Stimulated activated CD4-positive, alpha-beta T cell treated with anti-CD3 and anti-CD28 coated beads, Interleukin-15, amount 100 ng/mL, for 24 hours (primary cell): ENCODE measurements at regions not wholly inside any gene's neighbourhood (a gene's known extent, or its start where the extent isn't known, plus 50 kb on each side); places are given as distances from the start of the nearest gene placed in this dataset.
"Not testable (repeated sequence)": the region's sequence is repeated elsewhere in the genome, so short reads cannot be mapped to it uniquely, and the experiment has no call there.

ENCODE experiments used
- DNase-seq: peaks from one replicate; pipeline ENCODE4 v3.0.0-alpha.2; 2020

DNA sequence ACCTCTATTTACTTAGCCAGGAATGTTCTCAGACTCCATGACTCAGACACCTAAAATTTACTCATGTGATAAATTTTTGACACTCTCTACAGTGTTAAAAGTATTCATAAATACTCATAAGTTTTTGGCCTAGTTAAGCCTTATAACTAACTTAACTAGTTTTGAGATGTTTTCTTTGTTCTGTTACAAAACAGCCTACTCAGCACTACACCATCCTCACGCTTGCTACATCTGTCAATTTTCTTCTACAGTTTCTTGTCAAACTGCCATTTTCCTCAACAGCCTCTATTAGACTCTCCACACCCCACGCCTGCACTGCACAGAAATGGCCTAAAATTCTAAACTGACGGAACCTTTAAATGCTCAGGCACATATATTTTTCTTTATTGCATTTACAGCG, 195.5 kb downstream of the ANXA1 start:
- DNase-seq, result no peak

GRCh38 chr9:73347720-73348119, 196.1 kb downstream of the ANXA1 start:
- DNase-seq, result no peak

DNA sequence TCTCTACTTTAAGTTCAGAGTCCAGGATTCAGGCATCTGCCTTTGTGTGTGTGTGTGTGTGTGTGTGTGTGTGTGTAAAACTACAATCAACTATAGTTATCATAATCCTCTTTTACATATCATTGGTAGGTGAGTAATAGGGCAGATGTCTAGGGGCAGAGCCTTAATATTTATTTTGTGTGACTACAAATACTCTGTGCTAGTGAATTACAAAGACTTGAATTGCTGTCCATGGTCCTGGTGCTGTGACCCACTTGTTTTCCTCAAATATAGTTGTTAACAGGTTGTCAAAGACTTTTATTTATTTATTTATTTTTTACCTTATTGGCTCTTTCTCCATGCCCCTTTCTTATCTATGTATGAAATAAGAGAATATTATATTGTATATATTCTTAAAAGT, 196.8 kb downstream of the ANXA1 start:
- DNase-seq, result no peak

DNA sequence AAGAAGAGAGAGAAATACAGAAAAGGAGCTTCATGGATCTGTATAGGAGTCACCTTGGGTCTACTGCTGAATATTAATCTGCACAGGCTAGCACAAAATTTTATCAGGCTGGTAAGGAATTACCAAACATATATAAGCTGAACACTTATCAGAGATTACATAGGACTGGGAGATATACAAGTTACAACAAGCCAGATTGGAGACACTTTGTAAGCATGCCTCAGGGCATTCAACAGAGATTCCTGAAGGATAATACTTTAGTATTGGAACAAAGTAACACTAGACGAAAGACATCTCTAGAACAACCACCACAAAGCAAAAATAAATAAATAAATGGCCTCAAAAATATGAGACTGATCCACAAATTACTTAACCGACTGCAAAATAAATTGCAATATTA, 197.8 kb downstream of the ANXA1 start:
- DNase-seq, result no peak

GRCh38 chr9:73357607-73358006, 205.9 kb downstream of the ANXA1 start:
- no peak for DNase-seq

DNA sequence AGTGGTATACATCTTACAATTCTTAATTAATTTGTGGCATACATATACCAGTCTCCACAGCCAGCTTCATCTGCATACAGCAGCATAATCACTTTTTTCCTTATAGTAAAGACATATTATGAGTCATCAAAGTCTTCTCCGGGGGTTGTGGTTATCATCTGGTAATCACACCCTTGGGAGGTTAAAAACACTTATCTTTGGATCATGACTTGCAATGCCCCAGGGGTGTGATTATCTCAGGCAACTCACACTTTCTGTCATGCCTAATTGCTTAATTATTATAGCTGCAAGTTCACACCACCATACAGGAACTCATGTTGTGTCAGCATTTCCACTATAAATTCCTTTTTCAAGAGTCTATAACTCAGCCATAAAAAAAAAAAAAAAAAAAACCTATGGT, 218.4 kb downstream of the ANXA1 start:
- DNase-seq, result no peak

GRCh38 chr9:73371801-73372200, 220.1 kb downstream of the ANXA1 start:
- no peak for DNase-seq

GRCh38 chr9:73380411-73380810, 228.7 kb downstream of the ANXA1 start:
- no peak for DNase-seq

DNA sequence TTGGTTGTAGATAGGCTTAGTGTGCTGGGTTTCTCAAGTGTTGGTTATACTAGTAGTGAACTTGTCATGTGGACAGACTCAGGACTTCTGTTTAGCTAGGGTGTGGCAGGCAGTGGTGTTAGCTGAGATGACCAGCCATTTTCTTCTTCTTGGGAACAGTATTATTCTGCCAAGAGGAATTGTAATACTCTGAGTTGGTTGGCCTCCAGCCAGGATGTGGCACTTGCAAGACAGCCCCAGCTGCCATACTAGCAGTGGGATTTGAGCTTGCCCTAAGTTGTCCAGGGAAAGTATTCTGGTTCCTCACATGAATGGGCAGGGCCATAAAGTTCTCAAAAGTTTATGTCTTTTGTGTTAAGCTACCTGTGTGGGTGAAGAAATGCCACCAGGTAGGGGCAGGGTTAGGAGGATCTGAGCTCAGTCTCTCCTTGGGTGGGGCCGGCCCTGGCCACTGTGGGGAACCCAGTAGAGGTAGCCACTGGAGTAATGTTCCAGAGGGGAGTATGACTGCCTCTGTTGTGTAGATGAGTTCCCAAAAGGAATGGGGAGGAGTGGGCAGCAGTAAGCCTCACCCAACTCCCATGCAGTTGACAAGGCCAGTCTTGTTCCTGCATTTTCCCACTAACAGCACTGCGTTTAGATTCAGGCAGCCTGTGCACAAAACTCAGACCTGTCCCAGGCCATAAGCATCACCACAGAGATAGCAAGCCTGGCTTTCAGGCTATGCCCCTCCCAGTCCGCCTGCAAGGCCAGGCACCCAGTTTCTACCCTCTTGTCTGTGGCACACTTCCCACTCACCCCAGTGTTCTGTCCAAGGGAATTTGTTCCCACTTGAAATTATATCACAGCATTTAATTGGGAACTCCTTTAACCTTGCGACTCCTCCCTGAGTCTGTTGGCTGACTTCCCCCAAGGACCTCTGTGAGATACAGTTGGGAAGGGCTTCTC, 250.7 kb downstream of the ANXA1 start:
- DNase-seq, result no peak

GRCh38 chr9:73411494-73411893, 259.8 kb downstream of the ANXA1 start:
- DNase-seq, result no peak

DNA sequence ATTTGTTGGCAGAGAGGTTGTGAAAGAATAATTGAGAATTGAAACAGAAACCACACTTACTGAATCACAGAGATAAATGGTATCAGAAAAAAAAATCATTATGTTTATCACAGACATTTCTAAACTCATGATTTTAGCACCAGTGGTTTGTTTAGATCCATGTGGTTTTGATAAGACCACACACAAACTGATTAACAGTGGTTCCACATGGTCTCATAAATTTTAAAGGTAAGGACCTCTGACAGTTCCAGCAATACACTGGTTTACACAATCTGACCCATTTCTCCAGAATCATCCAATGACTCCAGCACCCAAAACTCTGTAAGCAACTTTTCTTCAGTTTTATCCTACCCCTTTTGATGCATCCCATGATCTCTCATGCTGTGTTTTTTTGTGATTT, 261.2 kb downstream of the ANXA1 start:
- no peak for DNase-seq

GRCh38 chr9:73423891-73424290, 272.2 kb downstream of the ANXA1 start:
- DNase-seq, result no peak

- no peak for DNase-seq
Observed at GRCh38 chr9:73426269-73426668, 274.6 kb downstream of the ANXA1 start.

- DNase-seq, result no peak
Observed at GRCh38 chr9:73434826-73435225, 283.2 kb downstream of the ANXA1 start.

DNA sequence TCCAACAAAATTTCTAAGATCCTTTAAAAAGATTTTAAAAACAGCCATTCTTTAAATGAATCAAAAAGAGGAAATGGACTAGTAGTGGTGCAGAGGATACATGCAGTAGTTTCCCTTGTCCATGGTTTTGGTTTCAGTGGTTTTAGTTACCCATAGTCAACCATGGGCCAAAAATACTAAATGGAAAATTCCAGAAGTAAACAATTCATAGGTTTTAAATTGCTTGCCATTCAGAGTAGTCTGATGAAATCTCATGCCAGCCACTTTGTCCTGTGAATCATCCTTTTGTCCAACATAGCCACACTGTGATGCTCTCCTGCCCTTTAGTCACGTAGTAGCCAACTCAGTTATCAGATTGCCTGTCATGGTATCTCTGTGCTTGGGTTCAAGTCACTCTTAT, 286.1 kb downstream of the ANXA1 start:
- DNase-seq, result no peak

DNA sequence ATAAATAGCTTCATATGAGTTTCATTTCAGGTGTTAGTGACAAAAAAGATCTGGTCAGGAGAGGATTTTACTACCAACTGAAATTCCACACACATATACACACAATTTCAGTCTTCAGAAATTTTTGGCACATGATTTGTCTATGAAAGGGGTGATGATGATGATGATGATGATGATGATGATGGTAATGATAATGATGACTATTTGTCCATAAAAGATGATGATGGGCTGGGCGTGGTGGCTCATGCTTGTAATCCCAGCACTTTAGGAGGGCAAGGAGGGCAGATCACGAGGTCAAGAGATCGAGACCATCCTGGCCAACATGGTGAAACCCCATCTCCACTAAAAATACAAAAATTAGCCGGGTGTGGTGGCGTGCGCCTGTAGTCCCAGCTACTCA, 288.2 kb downstream of the ANXA1 start:
- not testable (repeated sequence) for DNase-seq

DNA sequence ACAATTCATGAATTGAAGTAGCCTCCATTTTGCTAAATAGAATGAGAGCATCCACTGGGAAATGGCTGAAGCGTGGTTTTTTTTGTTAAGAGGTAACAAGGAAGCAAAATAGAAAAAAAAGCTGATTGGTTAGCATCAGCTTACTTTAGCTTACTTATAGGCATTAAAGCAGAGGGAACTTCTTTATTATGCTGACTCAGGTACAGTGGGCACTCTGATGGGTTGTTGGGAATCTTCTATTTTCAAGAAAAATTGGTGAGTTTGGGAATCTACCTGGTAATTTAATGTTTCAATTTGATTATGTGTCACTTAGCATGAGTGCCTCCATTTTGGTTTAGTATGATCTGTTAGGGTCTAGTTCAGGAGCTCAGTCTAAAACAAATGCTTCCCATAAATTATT, 289.6 kb downstream of the ANXA1 start:
- no peak for DNase-seq

GRCh38 chr9:73441890-73442818, 290.5 kb downstream of the ANXA1 start:
- DNase-seq, result no peak

- no peak for DNase-seq
Observed at GRCh38 chr9:73444821-73445220, 293.2 kb downstream of the ANXA1 start.

DNA sequence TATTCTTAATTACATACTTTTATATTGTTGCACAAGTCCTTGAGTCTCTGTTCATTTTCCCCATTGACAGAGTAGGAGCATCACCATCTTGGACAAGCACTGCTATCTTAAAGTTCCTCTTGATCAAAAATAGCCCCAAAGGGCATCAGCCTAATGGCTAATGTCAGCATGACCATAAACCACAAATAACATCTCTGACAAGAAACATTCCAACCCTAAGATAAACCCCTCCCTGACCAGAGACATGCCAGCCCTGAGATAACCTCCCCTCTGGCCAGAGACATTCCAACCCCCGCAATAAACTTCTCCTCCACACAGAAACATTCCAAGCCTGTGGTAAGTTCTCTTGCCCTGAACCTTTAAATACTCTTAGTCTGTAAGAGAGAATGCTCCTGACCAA, 293.7 kb downstream of the ANXA1 start:
- DNase-seq, result not testable (repeated sequence)

DNA sequence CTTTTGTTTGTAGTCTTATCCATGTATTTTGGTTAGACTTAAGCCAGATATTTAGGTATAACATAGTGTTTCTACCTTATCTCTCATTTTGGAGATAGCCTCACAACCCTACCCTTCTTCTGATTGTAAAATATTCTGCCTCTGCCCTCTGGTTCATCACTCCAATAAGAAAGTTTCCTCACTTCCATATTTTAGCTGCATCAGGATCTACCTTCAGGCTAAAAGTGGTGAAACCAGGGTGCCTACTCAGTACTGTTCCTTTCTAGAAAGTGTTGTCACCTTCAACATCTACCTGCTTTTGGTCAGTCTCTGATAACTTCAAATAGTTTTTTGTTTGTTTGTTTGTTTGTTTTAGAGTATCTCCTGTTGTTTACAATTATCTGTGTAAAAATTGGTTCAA, 294.6 kb downstream of the ANXA1 start:
- DNase-seq, result no peak

DNA sequence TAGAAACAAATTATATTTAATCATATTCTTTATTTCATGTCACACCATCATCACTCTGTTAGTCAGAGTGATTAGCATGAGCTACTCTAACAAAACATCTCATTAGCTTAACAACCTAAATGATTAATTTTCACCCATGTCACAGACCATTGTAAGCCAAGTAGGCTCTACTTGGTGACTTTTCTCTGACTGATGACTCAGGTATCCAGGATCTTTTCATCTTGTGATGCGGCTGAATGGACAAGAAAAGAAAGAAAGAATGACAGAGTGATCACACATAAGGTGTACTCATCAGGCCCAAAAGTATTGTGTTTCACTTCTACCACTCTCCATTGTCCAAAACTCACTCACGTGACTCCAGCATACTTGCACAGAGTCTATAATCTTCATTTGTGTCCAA, 299.3 kb downstream of the ANXA1 start:
- DNase-seq, result no peak

DNA sequence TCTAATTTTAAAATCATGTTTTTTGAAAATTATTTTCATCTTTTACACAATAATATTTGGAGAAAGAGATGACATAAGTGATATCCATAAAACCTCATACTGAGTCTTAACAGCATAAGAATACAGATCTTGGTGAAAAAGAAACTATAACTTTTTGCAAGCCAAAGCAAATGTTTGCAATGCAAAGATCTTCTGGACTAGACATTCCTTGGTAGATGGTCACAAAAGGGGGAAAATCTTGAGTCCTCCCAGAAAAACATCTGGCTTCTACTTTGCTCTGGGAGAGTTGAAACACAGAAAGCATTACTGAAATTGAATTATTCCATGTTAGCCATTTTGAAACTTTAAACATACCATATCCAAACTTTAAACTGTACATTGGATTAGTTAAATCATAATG, 308.2 kb downstream of the ANXA1 start:
- DNase-seq, result no peak

DNA sequence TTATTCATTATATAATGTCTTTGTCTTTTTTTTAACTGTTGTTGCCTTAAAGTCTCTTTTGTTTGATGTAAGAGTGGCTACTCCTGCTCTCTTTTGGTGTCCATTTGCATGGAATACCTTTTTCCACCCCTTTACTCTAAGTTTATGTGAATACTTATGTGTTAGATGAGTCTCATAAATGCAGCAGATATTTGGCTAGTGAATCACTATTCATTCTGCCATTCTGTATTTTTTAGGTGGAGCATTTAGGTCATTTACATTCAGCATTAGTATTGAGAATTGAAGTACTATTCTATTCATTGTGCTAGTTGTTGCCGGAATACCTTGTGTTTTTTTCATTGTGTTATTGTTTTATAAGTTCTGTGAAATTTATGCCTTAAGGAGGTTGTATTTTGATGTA, 317.1 kb downstream of the ANXA1 start:
- DNase-seq, result no peak
